ENCODE measurements at regions not wholly inside any gene's neighbourhood (a gene's known extent, or its start where the extent isn't known, plus 50 kb on each side); places are given as distances from the start of the nearest gene placed in this dataset.

- TF ChIP-seq CTCF (conservative IDR thresholded peaks at IDR 0.05; ENCODE audit: low read depth, low read length) (no peak), EZH2phosphoT487 (IDR thresholded peaks at IDR 0.05; ENCODE audit: borderline replicate concordance, low read length) (no peak), EZH2 (IDR thresholded peaks at IDR 0.05; ENCODE audit: low read length, unreplicated experiment) (no peak)
Observed at GRCh38 chr10:118203461-118203860, 138.7 kb downstream of the FAM204A start.

Data from PC-3 (cell line).